Mesenchymal stem cell (in vitro differentiated cells and primary cell): ENCODE measurements at regions not wholly inside any gene's neighbourhood (a gene's known extent, or its start where the extent isn't known, plus 50 kb on each side); places are given as distances from the start of the nearest gene placed in this dataset.

Source experiments
- DNase-seq: peaks from one replicate; pipeline ENCODE4 v3.0.0-alpha.2; 2013
- H2AFZ ChIP-seq: one replicate; pipeline ENCODE4 v1.6.1; 2013; ENCODE audit warnings: low read depth, mild to moderate bottlenecking, control low read depth, inconsistent platforms, low read length, moderate library complexity
- H2AK5ac ChIP-seq: 2 replicates; pipeline ENCODE4 v1.6.1; 2013; ENCODE audit warnings: low read length, moderate library complexity, mild to moderate bottlenecking, inconsistent platforms; ENCODE audit not compliant: severe bottlenecking
- H2BK120ac ChIP-seq: one replicate; pipeline ENCODE4 v1.6.1; 2013; ENCODE audit warnings: low read depth, mild to moderate bottlenecking, inconsistent platforms, low read length, moderate library complexity
- H2BK12ac ChIP-seq, 2 experiments: one replicate each; pipeline ENCODE4 v1.6.1; 2013; ENCODE audit warnings: inconsistent platforms in 2 of 2, low read length in 2 of 2, mild to moderate bottlenecking in 2 of 2, moderate library complexity in 2 of 2, control low read depth in 1 of 2
- H2BK15ac ChIP-seq: one replicate; pipeline ENCODE4 v1.6.1; 2013; ENCODE audit warnings: mild to moderate bottlenecking, low read depth, inconsistent platforms; ENCODE audit not compliant: poor library complexity, severe bottlenecking
- H2BK5ac ChIP-seq: 2 replicates; pipeline ENCODE4 v1.6.1; 2013; ENCODE audit warnings: low read depth, mild to moderate bottlenecking, low read length, control low read depth, inconsistent platforms; ENCODE audit not compliant: poor library complexity, severe bottlenecking
- H3K14ac ChIP-seq, 2 experiments: one replicate each; pipeline ENCODE4 v1.6.1; 2013; ENCODE audit warnings: inconsistent platforms in 2 of 2, low read length in 2 of 2, control low read depth in 1 of 2, mild to moderate bottlenecking in 1 of 2, moderate library complexity in 1 of 2
- H3K18ac ChIP-seq, 2 experiments: one replicate each; pipeline ENCODE4 v1.6.1; 2013; ENCODE audit warnings: inconsistent platforms in 2 of 2, low read length in 2 of 2, control low read depth in 1 of 2, low read depth in 1 of 2, mild to moderate bottlenecking in 1 of 2
- H3K23ac ChIP-seq, 2 experiments: one replicate each; pipeline ENCODE4 v1.6.1; 2013; ENCODE audit warnings: inconsistent platforms in 2 of 2, low read length in 2 of 2, mild to moderate bottlenecking in 2 of 2, moderate library complexity in 2 of 2, control low read depth in 1 of 2
- H3K27ac ChIP-seq: 2 replicates; pipeline ENCODE4 v1.5.1; 2013; ENCODE audit warnings: mild to moderate bottlenecking, moderate library complexity, low read length, control low read depth, inconsistent platforms; ENCODE audit not compliant: poor library complexity, severe bottlenecking
- H3K27me3 ChIP-seq, 2 experiments: 2 replicates each; pipeline versions ENCODE4 v1.6.1 to v1.7.0; 2013; ENCODE audit warnings: low read length in 2 of 2, mild to moderate bottlenecking in 2 of 2, moderate library complexity in 2 of 2, control low read depth in 1 of 2, inconsistent platforms in 1 of 2; ENCODE audit not compliant: control insufficient read depth in 1 of 2, insufficient read depth in 1 of 2
- H3K36me3 ChIP-seq, 2 experiments: 2 replicates each; pipeline versions ENCODE4 v1.6.1 to v1.7.0; 2013; ENCODE audit warnings: low read length in 2 of 2, control low read depth in 1 of 2, inconsistent platforms in 1 of 2, low read depth in 1 of 2, mild to moderate bottlenecking in 1 of 2; ENCODE audit not compliant: insufficient read depth in 2 of 2, control insufficient read depth in 1 of 2
- H3K4ac ChIP-seq, 2 experiments: one replicate each; pipeline ENCODE4 v1.6.1; 2013; ENCODE audit warnings: inconsistent platforms in 2 of 2, low read length in 2 of 2, mild to moderate bottlenecking in 2 of 2, moderate library complexity in 2 of 2, control low read depth in 1 of 2, low read depth in 1 of 2
- H3K4me1 ChIP-seq: 2 replicates; pipeline ENCODE4 v1.6.1; 2013; ENCODE audit warnings: low read depth, low read length, control low read depth; ENCODE audit not compliant: control insufficient read depth, insufficient read depth
- H3K4me2 ChIP-seq: 2 replicates; pipeline ENCODE4 v1.6.1; 2013; ENCODE audit warnings: low read length, mild to moderate bottlenecking, inconsistent platforms; ENCODE audit not compliant: poor library complexity, severe bottlenecking
- H3K4me3 ChIP-seq, 2 experiments: 2 replicates each; pipeline versions ENCODE4 v1.5.1 to v1.7.0; 2013; ENCODE audit warnings: low read length in 2 of 2, mild to moderate bottlenecking in 2 of 2, control low read depth in 1 of 2, low read depth in 1 of 2; ENCODE audit not compliant: insufficient read depth in 1 of 2
- H3K79me1 ChIP-seq: replicated peaks from 2 replicates; pipeline ENCODE4 v1.6.1; 2013; ENCODE audit warnings: mild to moderate bottlenecking, control low read depth, low read length, inconsistent platforms; ENCODE audit not compliant: poor library complexity, severe bottlenecking
- H3K9ac ChIP-seq: 2 replicates; pipeline ENCODE4 v1.7.0; 2013; ENCODE audit warnings: mild to moderate bottlenecking, low read length, moderate library complexity
- H3K9me3 ChIP-seq: 2 replicates; pipeline ENCODE4 v1.7.0; 2013; ENCODE audit warnings: mild to moderate bottlenecking, low read length; ENCODE audit not compliant: control insufficient read depth
- H4K8ac ChIP-seq: one replicate; pipeline ENCODE4 v1.6.1; 2013; ENCODE audit warnings: inconsistent platforms, mild to moderate bottlenecking, low read length, moderate library complexity
- H4K91ac ChIP-seq: one replicate; pipeline ENCODE4 v1.6.1; 2013; ENCODE audit warnings: mild to moderate bottlenecking, low read length, inconsistent platforms
- WGBS: methylation state at CpG from one replicate; pipeline ENCODE4 v1.1.7; 2013; ENCODE audit warnings: mixed read lengths; 5-methylcytosine and 5-hydroxymethylcytosine counted together

- Histone ChIP-seq H3K79me1 (peaks cover 25% of the 10 kb centered on the region), H4K8ac (no peak overlapping the region), H3K14ac (no peak overlapping the region), H2BK12ac (no peak overlapping the region), H2BK120ac (no peak overlapping the region), H3K36me3 (peaks cover 0 to 3% of the 10 kb centered on the region in 2 experiments), H2BK15ac (no peak overlapping the region), H3K4ac (no peak overlapping the region), H3K4me2 (no peak overlapping the region), H3K18ac (no peak overlapping the region), H2AK5ac (no peak overlapping the region), H3K27me3 (no peaks in the 10 kb centered on the region), H3K23ac (no peak overlapping the region), H4K91ac (no peak overlapping the region), H2BK5ac (no peak overlapping the region), H2AFZ (no peak overlapping the region), H3K9ac (no peak overlapping the region), H3K4me1 (no peaks in the 10 kb centered on the region), H3K4me3 (no peak overlapping the region), H3K27ac (no peak overlapping the region), H3K9me3 (no peaks in the 10 kb centered on the region)
- DNase-seq = no peak
- WGBS = 95% methylated on average over 9 of the region's 10 CpGs
Observed at GRCh38 chr14:89572596-89573398, 155.8 kb upstream of the FOXN3 start.

- WGBS = 92% methylated on average over 1 of the region's 1 CpG
- Histone ChIP-seq H3K23ac (no peak overlapping the region), H3K4me2 (no peak overlapping the region), H4K8ac (no peak overlapping the region), H3K4me1 (no peaks in the 10 kb centered on the region), H3K27me3 (no peaks in the 10 kb centered on the region), H4K91ac (no peak overlapping the region), H3K79me1 (peaks cover 27% of the 10 kb centered on the region), H2BK5ac (no peak overlapping the region), H3K9ac (no peak overlapping the region), H3K18ac (no peak overlapping the region), H3K4ac (no peak overlapping the region), H2BK12ac (no peak overlapping the region), H3K14ac (no peak overlapping the region), H2AK5ac (no peak overlapping the region), H3K36me3 (peaks cover 0 to 3% of the 10 kb centered on the region in 2 experiments), H3K4me3 (no peak overlapping the region), H3K9me3 (no peaks in the 10 kb centered on the region), H2AFZ (no peak overlapping the region), H3K27ac (no peak overlapping the region), H2BK120ac (no peak overlapping the region), H2BK15ac (no peak overlapping the region)
- DNase-seq = no peak
Observed at GRCh38 chr14:89571491-89571890, 154.5 kb upstream of the FOXN3 start.

- H2BK15ac ChIP-seq = no peak overlapping the region
- H4K91ac ChIP-seq = no peak overlapping the region
- no peak overlapping the region for H3K27ac ChIP-seq
- H3K4me3 ChIP-seq = no peak overlapping the region
- 97% methylated on average over 2 of the region's 3 CpGs for WGBS
- H3K4me2 ChIP-seq = no peak overlapping the region
- H3K4ac ChIP-seq = no peak overlapping the region
- no peak overlapping the region for H2AK5ac ChIP-seq
- no peak overlapping the region for H3K9ac ChIP-seq
- H3K4me1 ChIP-seq = peaks cover 3% of the 10 kb centered on the region
- no peak overlapping the region for H2AFZ ChIP-seq
- H4K8ac ChIP-seq = no peak overlapping the region
- H3K36me3 ChIP-seq = no peaks in the 10 kb centered on the region
- H3K14ac ChIP-seq = no peak overlapping the region
- H3K9me3 ChIP-seq = no peaks in the 10 kb centered on the region
- no peak overlapping the region for H2BK5ac ChIP-seq
- no peaks in the 10 kb centered on the region for H3K27me3 ChIP-seq
- H3K23ac ChIP-seq = no peak overlapping the region
- H3K79me1 ChIP-seq = peaks cover 19% of the 10 kb centered on the region
- H2BK12ac ChIP-seq = no peak overlapping the region
- no peak for DNase-seq
- no peak overlapping the region for H2BK120ac ChIP-seq
- no peak overlapping the region for H3K18ac ChIP-seq
Observed at GRCh38 chr14:89566644-89567415, 149.8 kb upstream of the FOXN3 start.

- 95% methylated on average over 2 of the region's 5 CpGs for WGBS
- H3K4me1 ChIP-seq = peaks cover 3% of the 10 kb centered on the region
- H4K8ac ChIP-seq = no peak overlapping the region
- H2BK15ac ChIP-seq = no peak overlapping the region
- no peak overlapping the region for H3K4me3 ChIP-seq
- H2AFZ ChIP-seq = no peak overlapping the region
- no peak for DNase-seq
- H3K4me2 ChIP-seq = no peak overlapping the region
- H2BK120ac ChIP-seq = no peak overlapping the region
- H2AK5ac ChIP-seq = no peak overlapping the region
- no peak overlapping the region for H3K27ac ChIP-seq
- H3K18ac ChIP-seq = no peak overlapping the region
- no peaks in the 10 kb centered on the region for H3K9me3 ChIP-seq
- no peak overlapping the region for H3K4ac ChIP-seq
- no peak overlapping the region for H2BK12ac ChIP-seq
- H3K27me3 ChIP-seq = no peaks in the 10 kb centered on the region
- no peaks in the 10 kb centered on the region for H3K36me3 ChIP-seq
- H3K23ac ChIP-seq = no peak overlapping the region
- H4K91ac ChIP-seq = no peak overlapping the region
- H2BK5ac ChIP-seq = no peak overlapping the region
- H3K79me1 ChIP-seq = peaks cover 19% of the 10 kb centered on the region
- H3K14ac ChIP-seq = no peak overlapping the region
- no peak overlapping the region for H3K9ac ChIP-seq
Observed at GRCh38 chr14:89566180-89566579, 149.1 kb upstream of the FOXN3 start.
